CD4-positive, alpha-beta T cell (primary cell): ENCODE measurements at regions not wholly inside any gene's neighbourhood (a gene's known extent, or its start where the extent isn't known, plus 50 kb on each side); places are given as distances from the start of the nearest gene placed in this dataset.

Experiments
- ATAC-seq: fragments of 200-7000 bp; cut with Tn5 transposase; one replicate; pipeline ENCODE4 v1.10.0; 2022; ENCODE audit warnings: mild to moderate bottlenecking; ENCODE audit not compliant: poor library complexity
- CTCF ChIA-PET: fragments of 350-600 bp; sonication (Branson Sonifier 250); formaldehyde crosslinking; loops from one replicate; lab custom pipeline; 2021; ENCODE audit warnings: antibody characterized with exemption, inconsistent platforms; lab: Charles Lee
- POLR2A ChIA-PET: fragments of 350-600 bp; sonication (Branson Sonifier 250); formaldehyde crosslinking; loops from one replicate; lab custom pipeline; 2021; ENCODE audit warnings: antibody characterized with exemption, inconsistent platforms; lab: Charles Lee
- DNase-seq, 14 experiments: peaks; one replicate each; pipeline ENCODE4 v3.0.0-alpha.2; 2013 to 2020; ENCODE audit warnings: mixed read lengths in 2 of 14
- H3K27ac ChIP-seq, 2 donors: one replicate each; pipeline versions ENCODE4 v1.5.1 to v1.7.0; 2013; ENCODE audit warnings: low read length in 2 of 2, low read depth in 1 of 2, mild to moderate bottlenecking in 1 of 2
- H3K27me3 ChIP-seq, 2 experiments: 1 replicate in 1 of 2; 2 replicates in 1 of 2; pipeline versions ENCODE4 v1.6.1 to v1.7.0; 2013; ENCODE audit warnings: low read length in 2 of 2, control low read depth in 1 of 2, mild to moderate bottlenecking in 1 of 2, moderate library complexity in 1 of 2; ENCODE audit not compliant: insufficient read depth in 2 of 2, control insufficient read depth in 1 of 2
- H3K36me3 ChIP-seq: one replicate; pipeline ENCODE4 v1.6.1; 2013; ENCODE audit warnings: low read length, control low read depth; ENCODE audit not compliant: insufficient read depth
- H3K4me1 ChIP-seq: one replicate; pipeline ENCODE4 v1.6.1; 2013; ENCODE audit warnings: low read length, control low read depth; ENCODE audit not compliant: insufficient read depth
- H3K4me3 ChIP-seq: one replicate; pipeline ENCODE4 v1.5.1; 2013; ENCODE audit warnings: mild to moderate bottlenecking, low read length, moderate library complexity
- H3K9me3 ChIP-seq, 2 experiments: 1 replicate in 1 of 2; 2 replicates in 1 of 2; pipeline versions ENCODE4 v1.6.1 to v1.7.0; 2013; ENCODE audit warnings: low read length in 2 of 2, mild to moderate bottlenecking in 2 of 2, control low read depth in 1 of 2, moderate library complexity in 1 of 2; ENCODE audit not compliant: control insufficient read depth in 1 of 2, insufficient read depth in 1 of 2
- H3K27ac Mint-ChIP-seq: one replicate; pipeline ENCODE4 v1.8.0; 2020; ENCODE audit warnings: mixed read lengths
- H3K27me3 Mint-ChIP-seq: one replicate; pipeline ENCODE4 v1.8.0; 2021; ENCODE audit warnings: mixed read lengths
- H3K36me3 Mint-ChIP-seq: one replicate; pipeline ENCODE4 v1.8.0; 2021; ENCODE audit warnings: low read depth, mixed read lengths
- H3K4me1 Mint-ChIP-seq: one replicate; pipeline ENCODE4 v1.8.0; 2021; ENCODE audit warnings: low read depth, mixed read lengths
- H3K4me3 Mint-ChIP-seq: one replicate; pipeline ENCODE4 v1.8.0; 2020; ENCODE audit warnings: mild to moderate bottlenecking, mixed read lengths
- H3K9me3 Mint-ChIP-seq: one replicate; pipeline ENCODE4 v1.8.0; 2020; ENCODE audit warnings: mixed read lengths
- CTCF ChIP-seq: fragments of 200-600 bp; IDR thresholded peaks from one replicate; pipeline ENCODE4 v1.8.0; 2022; ENCODE audit warnings: antibody characterized with exemption, mild to moderate bottlenecking
- intact Hi-C, 2 experiments: fragments of 100-400 bp; cut with DNase I in 1 of 2; cut with micrococcal nuclease in 1 of 2; formaldehyde crosslinking; loops; one replicate each; pipeline versions ENCODE4 v1.15.1 to v1.9.0; 2023 to 2025; cut with DNase I, micrococcal nuclease

DNA sequence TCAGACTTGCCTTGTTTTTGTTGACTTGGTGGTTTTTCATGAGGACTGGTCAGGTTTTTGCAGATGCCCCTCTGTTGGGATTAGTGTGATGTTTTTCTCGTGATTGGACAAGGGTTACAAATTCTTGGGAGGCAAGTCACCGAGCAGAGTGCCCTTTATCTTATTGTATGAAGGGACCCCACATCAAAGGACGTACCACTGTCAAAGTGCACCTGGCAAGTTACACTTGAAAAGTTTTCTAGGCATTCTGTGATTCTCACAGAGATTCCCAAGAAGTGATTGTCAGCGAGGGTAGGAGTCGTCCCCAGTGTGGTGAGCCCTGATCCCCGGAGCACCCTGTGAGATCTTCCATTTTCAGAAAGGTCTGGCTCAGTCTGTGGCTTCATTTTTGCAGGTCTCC, 110.1 kb downstream of the POLR2M start:
- H3K27me3 ChIP-seq: peaks cover 5 to 10% of the 10 kb centered on the region in 2 experiments
- no peaks in the 10 kb centered on the region for H3K9me3 ChIP-seq
- H3K4me3 ChIP-seq: no peak overlapping the region
- no peaks in the 10 kb centered on the region for H3K4me1 Mint-ChIP-seq
- H3K9me3 Mint-ChIP-seq: no peaks in the 10 kb centered on the region
- ATAC-seq (no peak), DNase-seq (no peak)
- no peak for TF ChIP-seq CTCF
- no peaks in the 10 kb centered on the region for H3K4me1 ChIP-seq
- intact Hi-C loops: no loop called here
- ChIA-PET POLR2A (no interaction called here), CTCF (no interaction called here)
- no peaks in the 10 kb centered on the region for H3K36me3 Mint-ChIP-seq
- H3K27ac ChIP-seq: no peak overlapping the region
- no peak overlapping the region for H3K27ac Mint-ChIP-seq
- no peak overlapping the region for H3K4me3 Mint-ChIP-seq
- no peaks in the 10 kb centered on the region for H3K36me3 ChIP-seq
- peaks cover 20% of the 10 kb centered on the region for H3K27me3 Mint-ChIP-seq

- no peaks in the 10 kb centered on the region for H3K4me1 Mint-ChIP-seq
- intact Hi-C loops: no loop called here
- no peaks in the 10 kb centered on the region for H3K36me3 ChIP-seq
- ChIA-PET CTCF (no interaction called here), POLR2A (no interaction called here)
- no peak overlapping the region for H3K4me3 ChIP-seq
- no peaks in the 10 kb centered on the region for H3K9me3 Mint-ChIP-seq
- DNase-seq: no peak
- no peaks in the 10 kb centered on the region for H3K36me3 Mint-ChIP-seq
- H3K4me1 ChIP-seq: no peaks in the 10 kb centered on the region
- peaks cover 20% of the 10 kb centered on the region for H3K27me3 Mint-ChIP-seq
- no peak overlapping the region for H3K27ac ChIP-seq
- no peak for TF ChIP-seq CTCF
- peaks cover 4 to 6% of the 10 kb centered on the region in 2 experiments for H3K27me3 ChIP-seq
- no peaks in the 10 kb centered on the region for H3K9me3 ChIP-seq
- H3K27ac Mint-ChIP-seq: no peak overlapping the region
- no peak overlapping the region for H3K4me3 Mint-ChIP-seq
- ATAC-seq: no peak
These were observed 113.1 kb downstream of the POLR2M start for GRCh38 chr15:57819646-57820045.

DNA sequence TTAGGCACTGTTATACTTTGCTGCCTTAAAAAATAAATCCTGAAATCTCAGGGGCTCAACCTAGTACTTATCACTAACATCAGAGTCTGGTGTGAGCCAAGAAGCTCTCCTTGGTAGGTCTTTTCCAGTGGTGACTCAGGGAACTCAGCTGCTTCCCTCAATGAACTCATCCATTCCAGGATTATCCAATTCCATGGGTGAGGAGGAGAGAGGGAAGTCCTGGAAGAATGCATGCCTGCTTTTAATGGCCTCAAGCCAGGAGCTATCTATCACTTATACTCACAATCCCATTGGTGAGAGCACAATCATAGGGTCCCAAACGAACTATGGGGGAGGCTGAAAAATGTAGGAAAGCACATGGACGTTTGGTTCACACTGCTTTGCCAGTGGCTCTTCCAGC, 113.6 kb downstream of the POLR2M start:
- H3K4me1 Mint-ChIP-seq: no peaks in the 10 kb centered on the region
- TF ChIP-seq CTCF: no peak
- no peaks in the 10 kb centered on the region for H3K4me1 ChIP-seq
- H3K9me3 Mint-ChIP-seq: no peaks in the 10 kb centered on the region
- intact Hi-C loops: no loop called here
- no peaks in the 10 kb centered on the region for H3K36me3 ChIP-seq
- no peaks in the 10 kb centered on the region for H3K9me3 ChIP-seq
- no peak overlapping the region for H3K4me3 ChIP-seq
- H3K27ac ChIP-seq: no peak overlapping the region
- H3K4me3 Mint-ChIP-seq: no peak overlapping the region
- ChIA-PET POLR2A (no interaction called here), CTCF (no interaction called here)
- peaks cover 20% of the 10 kb centered on the region for H3K27me3 Mint-ChIP-seq
- ATAC-seq (no peak), DNase-seq (no peak)
- H3K36me3 Mint-ChIP-seq: no peaks in the 10 kb centered on the region
- H3K27me3 ChIP-seq: peaks cover 0 to 5% of the 10 kb centered on the region in 2 experiments
- no peak overlapping the region for H3K27ac Mint-ChIP-seq
